GM13976 (cell line): ENCODE measurements at regions not wholly inside any gene's neighbourhood (a gene's known extent, or its start where the extent isn't known, plus 50 kb on each side); places are given as distances from the start of the nearest gene placed in this dataset.

Experiments used
- DNase-seq: peaks from one replicate; pipeline ENCODE4 v3.0.0; 2012; ENCODE audit warnings: low spot score
- in situ Hi-C: fragments of 300-500 bp; cut with MboI; formaldehyde crosslinking; loops from one replicate; pipeline ENCODE4 v1.12.0; 2022; ENCODE audit warnings: low sequenced_read_pairs, mixed read lengths, inconsistent platforms; ENCODE audit not compliant: unreplicated experiment
- TF ChIP-seq, protein P1 (sequence below): IDR thresholded peaks from 2 replicates; pipeline ENCODE4 v1.5.1; 2012; ENCODE audit warnings: borderline replicate concordance, mild to moderate bottlenecking; ENCODE audit not compliant: insufficient read depth; ENCODE audit errors: extremely low read depth, missing control alignments, control extremely low read depth

DNA sequence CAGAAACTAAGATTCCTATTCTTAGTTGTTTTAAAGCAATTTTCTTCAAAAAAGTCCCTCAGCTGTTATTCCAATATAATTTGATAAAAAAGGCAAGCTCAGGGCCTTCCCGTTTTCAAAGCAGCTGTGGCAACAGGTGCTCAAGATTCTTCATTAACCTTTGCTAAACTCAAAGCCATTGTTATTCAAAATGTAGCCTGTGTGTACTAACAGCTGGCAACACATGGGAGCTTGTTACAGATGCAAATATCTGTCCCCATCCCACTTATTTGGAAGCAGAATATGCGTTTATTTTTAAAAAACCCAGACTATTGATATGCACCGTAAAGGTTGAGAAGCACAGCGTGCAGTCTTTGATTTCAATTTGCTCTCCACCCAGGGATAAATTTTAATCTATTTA, 210.4 kb upstream of the SYT10 start:
- no peak for DNase-seq
- in situ Hi-C loops: no loop called here
- TF ChIP-seq, protein P1, sequence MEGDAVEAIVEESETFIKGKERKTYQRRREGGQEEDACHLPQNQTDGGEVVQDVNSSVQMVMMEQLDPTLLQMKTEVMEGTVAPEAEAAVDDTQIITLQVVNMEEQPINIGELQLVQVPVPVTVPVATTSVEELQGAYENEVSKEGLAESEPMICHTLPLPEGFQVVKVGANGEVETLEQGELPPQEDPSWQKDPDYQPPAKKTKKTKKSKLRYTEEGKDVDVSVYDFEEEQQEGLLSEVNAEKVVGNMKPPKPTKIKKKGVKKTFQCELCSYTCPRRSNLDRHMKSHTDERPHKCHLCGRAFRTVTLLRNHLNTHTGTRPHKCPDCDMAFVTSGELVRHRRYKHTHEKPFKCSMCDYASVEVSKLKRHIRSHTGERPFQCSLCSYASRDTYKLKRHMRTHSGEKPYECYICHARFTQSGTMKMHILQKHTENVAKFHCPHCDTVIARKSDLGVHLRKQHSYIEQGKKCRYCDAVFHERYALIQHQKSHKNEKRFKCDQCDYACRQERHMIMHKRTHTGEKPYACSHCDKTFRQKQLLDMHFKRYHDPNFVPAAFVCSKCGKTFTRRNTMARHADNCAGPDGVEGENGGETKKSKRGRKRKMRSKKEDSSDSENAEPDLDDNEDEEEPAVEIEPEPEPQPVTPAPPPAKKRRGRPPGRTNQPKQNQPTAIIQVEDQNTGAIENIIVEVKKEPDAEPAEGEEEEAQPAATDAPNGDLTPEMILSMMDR: no peak

DNA sequence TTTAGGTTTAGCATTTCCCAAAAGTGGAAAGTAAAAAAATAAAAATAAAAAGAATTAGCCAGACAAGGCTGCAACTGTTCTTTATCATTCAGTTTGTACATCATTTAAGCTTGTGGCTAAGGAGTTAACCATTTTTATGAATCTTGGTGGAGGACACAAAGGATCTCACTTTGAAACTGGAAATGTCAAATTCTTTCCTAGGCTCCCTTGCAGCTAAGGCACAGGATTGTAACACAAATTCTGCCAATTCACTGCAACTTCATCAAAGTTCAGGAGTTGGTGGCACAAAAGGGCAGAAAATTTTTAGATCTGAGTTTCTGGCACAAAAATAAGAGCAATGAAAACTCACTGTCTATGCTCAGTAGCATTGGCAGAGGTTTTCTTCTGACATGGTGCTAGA, 211.2 kb upstream of the SYT10 start:
- in situ Hi-C loops: no loop called here
- TF ChIP-seq, protein P1: no peak
- no peak for DNase-seq

DNA sequence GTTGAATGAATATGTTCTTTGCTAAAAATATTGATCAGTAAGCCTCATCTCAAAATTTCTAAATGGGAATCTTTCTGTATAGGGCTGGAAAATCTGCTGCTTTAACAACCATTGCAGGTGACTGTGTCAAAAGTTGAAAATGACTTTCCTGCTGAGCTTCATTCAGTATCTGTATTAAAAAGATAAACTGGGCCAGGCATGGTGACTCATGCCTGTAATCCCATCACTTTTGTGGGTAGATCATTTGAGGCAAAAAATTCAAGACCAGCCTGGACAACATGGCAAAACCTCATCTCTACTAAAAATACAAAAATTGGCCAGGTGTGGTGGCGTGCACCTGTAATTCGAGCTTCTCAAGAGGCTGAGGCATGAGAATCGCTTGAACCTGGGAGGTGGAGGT, 213.7 kb upstream of the SYT10 start:
- TF ChIP-seq, protein P1: no peak
- in situ Hi-C loops: no loop called here
- DNase-seq: no peak

DNA sequence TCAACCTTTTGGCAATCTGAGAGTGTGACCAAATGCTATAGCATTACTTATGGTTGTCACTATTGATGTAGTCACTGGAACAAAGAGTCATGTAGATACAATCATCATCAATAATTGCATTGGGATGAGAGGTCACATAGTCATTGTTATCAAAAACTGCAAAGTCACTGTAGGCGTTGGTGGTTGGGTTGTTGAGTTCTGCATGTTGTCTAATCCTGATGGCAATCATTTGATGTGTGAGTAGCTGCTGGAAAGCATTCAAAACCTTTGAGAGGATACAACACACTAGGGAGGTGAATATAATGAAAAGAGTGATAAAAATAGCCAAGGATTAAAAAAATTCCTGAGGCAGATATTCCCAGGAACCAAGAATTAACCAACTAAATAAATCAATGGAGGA, 214.7 kb upstream of the SYT10 start:
- in situ Hi-C loops: no loop called here
- no peak for DNase-seq
- TF ChIP-seq, protein P1: no peak

DNA sequence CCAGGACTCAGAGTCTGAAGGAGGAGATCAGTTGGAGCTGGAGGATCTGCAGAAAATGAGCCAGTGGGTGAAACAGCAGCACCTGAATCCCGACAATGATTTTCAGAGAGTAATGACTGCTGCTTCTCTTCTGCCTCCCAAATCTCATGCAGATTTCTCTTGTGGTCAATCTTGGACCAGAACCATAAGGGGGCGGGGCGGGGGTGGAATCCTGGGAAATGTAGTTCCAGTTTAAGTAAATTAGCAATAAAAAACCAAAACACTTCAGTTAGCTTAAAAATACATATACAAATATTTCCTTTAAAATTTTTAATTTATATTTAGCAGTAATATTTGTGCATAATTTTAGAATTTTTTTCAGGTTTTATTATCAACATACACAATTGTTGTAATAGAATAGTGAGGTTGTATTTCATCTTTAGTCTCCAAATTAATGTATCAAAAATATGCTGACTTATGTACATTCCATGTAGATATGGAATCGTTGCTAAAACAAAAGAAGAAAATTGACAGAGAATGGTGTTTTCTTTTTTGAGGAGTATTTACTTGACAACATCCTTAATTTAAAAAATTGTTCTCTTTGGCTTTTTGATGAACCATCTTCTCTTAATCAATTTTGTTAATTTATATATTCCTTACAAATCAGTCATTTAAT, 223.5 kb upstream of the SYT10 start:
- TF ChIP-seq, protein P1: no peak
- DNase-seq: no peak
- in situ Hi-C loops: no loop called here

DNA sequence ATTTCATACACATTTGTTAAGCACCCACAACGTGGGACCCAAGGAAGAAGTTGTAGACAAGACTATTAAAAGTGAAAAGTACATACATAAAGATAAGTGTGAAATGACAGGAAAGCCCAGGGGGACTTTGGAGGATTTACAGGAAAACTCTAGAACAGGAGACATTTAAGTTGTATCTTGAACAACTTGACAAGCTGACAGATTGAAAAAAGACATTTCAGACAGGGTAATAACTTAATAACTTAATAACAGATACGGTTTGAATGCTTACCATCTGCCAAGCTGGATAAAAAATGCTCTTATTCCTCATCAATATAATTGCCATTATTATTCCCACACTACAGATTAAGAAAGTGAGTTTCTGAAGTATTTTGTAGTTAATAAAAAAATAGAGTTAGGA, 229.7 kb upstream of the SYT10 start:
- in situ Hi-C loops: no loop called here
- TF ChIP-seq, protein P1: no peak
- DNase-seq: no peak
